Stimulated activated naive CD8-positive, alpha-beta T cell treated with anti-CD3 and anti-CD28 coated beads, Interleukin-15, Interleukin-2, amounts not matched to agents 100 ng/mL and 50 ng/mL, for 24 hours (primary cell): ENCODE measurements at regions not wholly inside any gene's neighbourhood (a gene's known extent, or its start where the extent isn't known, plus 50 kb on each side); places are given as distances from the start of the nearest gene placed in this dataset.
"Not testable (repeated sequence)": the region's sequence is repeated elsewhere in the genome, so short reads cannot be mapped to it uniquely, and the experiment has no call there.

Experiments used
- H3K27ac Mint-ChIP-seq: one replicate; pipeline ENCODE4 v1.8.0; 2021; ENCODE audit warnings: mild to moderate bottlenecking, mixed read lengths
- H3K27me3 Mint-ChIP-seq: one replicate; pipeline ENCODE4 v1.8.0; 2021; ENCODE audit warnings: mixed read lengths
- H3K36me3 Mint-ChIP-seq: one replicate; pipeline ENCODE4 v1.8.0; 2021; ENCODE audit warnings: low read depth, mixed read lengths
- H3K4me1 Mint-ChIP-seq: one replicate; pipeline ENCODE4 v1.8.0; 2021; ENCODE audit warnings: low read depth, mixed read lengths
- H3K4me3 Mint-ChIP-seq: one replicate; pipeline ENCODE4 v1.8.0; 2021; ENCODE audit warnings: mild to moderate bottlenecking, mixed read lengths
- H3K9me3 Mint-ChIP-seq: one replicate; pipeline ENCODE4 v1.8.0; 2021; ENCODE audit warnings: mixed read lengths

GRCh38 chr1:164446020-164446419, 113.0 kb upstream of the PBX1 start:
- Mint-ChIP-seq H3K9me3 (peaks cover 6% of the 10 kb centered on the region), H3K27ac (no peak overlapping the region), H3K27me3 (no peaks in the 10 kb centered on the region), H3K4me1 (no peaks in the 10 kb centered on the region), H3K36me3 (no peaks in the 10 kb centered on the region), H3K4me3 (no peak overlapping the region)

GRCh38 chr1:164452549-164452948, 106.4 kb upstream of the PBX1 start:
- H3K9me3 Mint-ChIP-seq, result peaks cover 19% of the 10 kb centered on the region
- H3K4me3 Mint-ChIP-seq, result no peak overlapping the region
- H3K27me3 Mint-ChIP-seq, result no peaks in the 10 kb centered on the region
- H3K27ac Mint-ChIP-seq, result no peak overlapping the region
- H3K4me1 Mint-ChIP-seq, result no peaks in the 10 kb centered on the region
- H3K36me3 Mint-ChIP-seq, result peaks cover 4% of the 10 kb centered on the region

- peaks cover 14% of the 10 kb centered on the region for H3K9me3 Mint-ChIP-seq
Observed at GRCh38 chr1:164456272-164456671, 102.7 kb upstream of the PBX1 start.

GRCh38 chr1:164459176-164459575, 99.8 kb upstream of the PBX1 start:
- not testable (repeated sequence) for H3K27ac Mint-ChIP-seq, H3K27me3 Mint-ChIP-seq, H3K4me1 Mint-ChIP-seq, H3K4me3 Mint-ChIP-seq, H3K9me3 Mint-ChIP-seq, H3K36me3 Mint-ChIP-seq

More at GRCh38 chr1:164456272-164456671, 102.7 kb upstream of the PBX1 start:
- Mint-ChIP-seq H3K27ac (no peak overlapping the region), H3K4me3 (no peak overlapping the region), H3K36me3 (peaks cover 4% of the 10 kb centered on the region), H3K27me3 (no peaks in the 10 kb centered on the region), H3K4me1 (no peaks in the 10 kb centered on the region)

- Mint-ChIP-seq H3K4me1 (no peaks in the 10 kb centered on the region), H3K27me3 (no peaks in the 10 kb centered on the region), H3K9me3 (peaks cover 14% of the 10 kb centered on the region), H3K4me3 (no peak overlapping the region), H3K36me3 (no peaks in the 10 kb centered on the region), H3K27ac (no peak overlapping the region)
Observed at GRCh38 chr1:164466001-164466421, 93.0 kb upstream of the PBX1 start.

GRCh38 chr1:164466429-164466828, 92.6 kb upstream of the PBX1 start:
- Mint-ChIP-seq H3K27ac (no peak overlapping the region), H3K36me3 (no peaks in the 10 kb centered on the region), H3K9me3 (peaks cover 16% of the 10 kb centered on the region), H3K27me3 (no peaks in the 10 kb centered on the region), H3K4me3 (no peak overlapping the region), H3K4me1 (no peaks in the 10 kb centered on the region)

GRCh38 chr1:164470996-164471395, 88.0 kb upstream of the PBX1 start:
- Mint-ChIP-seq H3K27me3 (no peaks in the 10 kb centered on the region), H3K36me3 (no peaks in the 10 kb centered on the region), H3K4me1 (no peaks in the 10 kb centered on the region), H3K27ac (no peak overlapping the region), H3K4me3 (no peak overlapping the region), H3K9me3 (peaks cover 14% of the 10 kb centered on the region)

GRCh38 chr1:164472841-164473240, 86.1 kb upstream of the PBX1 start:
- Mint-ChIP-seq H3K9me3 (peaks cover 13% of the 10 kb centered on the region), H3K27me3 (no peaks in the 10 kb centered on the region), H3K27ac (no peak overlapping the region), H3K4me3 (no peak overlapping the region), H3K4me1 (no peaks in the 10 kb centered on the region), H3K36me3 (no peaks in the 10 kb centered on the region)

- no peaks in the 10 kb centered on the region for H3K36me3 Mint-ChIP-seq
- no peaks in the 10 kb centered on the region for H3K4me1 Mint-ChIP-seq
- no peak overlapping the region for H3K4me3 Mint-ChIP-seq
- no peak overlapping the region for H3K27ac Mint-ChIP-seq
- peaks cover 13% of the 10 kb centered on the region for H3K9me3 Mint-ChIP-seq
- no peaks in the 10 kb centered on the region for H3K27me3 Mint-ChIP-seq
Observed at GRCh38 chr1:164473544-164473943, 85.4 kb upstream of the PBX1 start.

- H3K4me1 Mint-ChIP-seq, result no peaks in the 10 kb centered on the region
- no peak overlapping the region for H3K4me3 Mint-ChIP-seq
- no peak overlapping the region for H3K27ac Mint-ChIP-seq
- no peaks in the 10 kb centered on the region for H3K36me3 Mint-ChIP-seq
- no peaks in the 10 kb centered on the region for H3K27me3 Mint-ChIP-seq
- peaks cover 8% of the 10 kb centered on the region for H3K9me3 Mint-ChIP-seq
Observed at GRCh38 chr1:164475834-164476233, 83.2 kb upstream of the PBX1 start.

- H3K36me3 Mint-ChIP-seq, result no peaks in the 10 kb centered on the region
- H3K4me1 Mint-ChIP-seq, result no peaks in the 10 kb centered on the region
- H3K27me3 Mint-ChIP-seq, result no peaks in the 10 kb centered on the region
- no peak overlapping the region for H3K27ac Mint-ChIP-seq
- no peak overlapping the region for H3K4me3 Mint-ChIP-seq
- H3K9me3 Mint-ChIP-seq, result peaks cover 4% of the 10 kb centered on the region
Observed at GRCh38 chr1:164477343-164477742, 81.6 kb upstream of the PBX1 start.

GRCh38 chr1:164479242-164479641, 79.7 kb upstream of the PBX1 start:
- H3K27ac Mint-ChIP-seq, result no peak overlapping the region
- no peaks in the 10 kb centered on the region for H3K4me1 Mint-ChIP-seq
- H3K27me3 Mint-ChIP-seq, result no peaks in the 10 kb centered on the region
- H3K36me3 Mint-ChIP-seq, result no peaks in the 10 kb centered on the region
- peaks cover 4% of the 10 kb centered on the region for H3K9me3 Mint-ChIP-seq
- H3K4me3 Mint-ChIP-seq, result no peak overlapping the region

- Mint-ChIP-seq H3K27ac (no peak overlapping the region), H3K27me3 (no peaks in the 10 kb centered on the region), H3K9me3 (peaks cover 4% of the 10 kb centered on the region), H3K4me3 (no peak overlapping the region), H3K4me1 (no peaks in the 10 kb centered on the region), H3K36me3 (no peaks in the 10 kb centered on the region)
Observed at GRCh38 chr1:164480285-164480907, 78.6 kb upstream of the PBX1 start.

- peaks cover 10% of the 10 kb centered on the region for H3K9me3 Mint-ChIP-seq
- no peaks in the 10 kb centered on the region for H3K36me3 Mint-ChIP-seq
- no peaks in the 10 kb centered on the region for H3K27me3 Mint-ChIP-seq
- H3K4me1 Mint-ChIP-seq, result no peaks in the 10 kb centered on the region
- H3K27ac Mint-ChIP-seq, result no peak overlapping the region
- no peak overlapping the region for H3K4me3 Mint-ChIP-seq
Observed at GRCh38 chr1:164495905-164496304, 63.1 kb upstream of the PBX1 start.

GRCh38 chr1:164498792-164499191, 60.2 kb upstream of the PBX1 start:
- Mint-ChIP-seq H3K27ac (no peak overlapping the region), H3K36me3 (no peaks in the 10 kb centered on the region), H3K4me1 (no peaks in the 10 kb centered on the region), H3K4me3 (no peak overlapping the region), H3K9me3 (peaks cover 10% of the 10 kb centered on the region), H3K27me3 (no peaks in the 10 kb centered on the region)

- H3K4me1 Mint-ChIP-seq, result no peaks in the 10 kb centered on the region
- no peaks in the 10 kb centered on the region for H3K27me3 Mint-ChIP-seq
- no peak overlapping the region for H3K4me3 Mint-ChIP-seq
- H3K36me3 Mint-ChIP-seq, result no peaks in the 10 kb centered on the region
- H3K27ac Mint-ChIP-seq, result no peak overlapping the region
- H3K9me3 Mint-ChIP-seq, result peaks cover 3% of the 10 kb centered on the region
Observed at GRCh38 chr1:164504749-164505148, 54.2 kb upstream of the PBX1 start.
